H1 (cell line): ENCODE measurements at regions not wholly inside any gene's neighbourhood (a gene's known extent, or its start where the extent isn't known, plus 50 kb on each side); places are given as distances from the start of the nearest gene placed in this dataset.

Experiments
- ATF3 ChIP-seq: IDR thresholded peaks from 2 replicates; pipeline ENCODE4 v1.6.1; 2011; ENCODE audit warnings: low read depth, mild to moderate bottlenecking, low read length; ENCODE audit not compliant: insufficient read depth
- BCL11A ChIP-seq, 2 experiments: IDR thresholded peaks; one replicate each; pipeline ENCODE4 v1.6.1; 2011; ENCODE audit warnings: low read depth in 2 of 2, low read length in 2 of 2, mild to moderate bottlenecking in 2 of 2
- CHD7 ChIP-seq: fragments of 300-600 bp; sonication (generic); IDR thresholded peaks from 2 replicates; pipeline ENCODE4 v1.7.1; 2012; ENCODE audit warnings: low read length, moderate library complexity, mild to moderate bottlenecking, inconsistent platforms; ENCODE audit not compliant: insufficient replicate concordance
- CTBP2 ChIP-seq: IDR thresholded peaks from 2 replicates; pipeline ENCODE4 v1.7.0; 2011; ENCODE audit warnings: borderline replicate concordance, mild to moderate bottlenecking, moderate library complexity, mixed read lengths, low read length; ENCODE audit not compliant: insufficient read depth, insufficient read length
- EGR1 ChIP-seq: IDR thresholded peaks from 2 replicates; pipeline ENCODE4 v1.6.1; 2011; ENCODE audit warnings: low read depth, low read length, borderline replicate concordance
- NANOG ChIP-seq: IDR thresholded peaks from 2 replicates; pipeline ENCODE4 v1.6.1; 2011; ENCODE audit warnings: low read length, low read depth, mild to moderate bottlenecking, inconsistent platforms; ENCODE audit not compliant: insufficient read depth, poor library complexity, severe bottlenecking
- NRF1 ChIP-seq: IDR thresholded peaks from 2 replicates; pipeline ENCODE4 v1.6.1; 2011; ENCODE audit warnings: mild to moderate bottlenecking, low read depth, low read length, improper control_type of control experiment
- RAD21 ChIP-seq, 2 experiments: IDR thresholded peaks in 1 of 2; conservative IDR thresholded peaks in 1 of 2; 2 replicates each; pipeline ENCODE4 v1.6.1; 2011; ENCODE audit warnings: low read depth in 2 of 2, low read length in 2 of 2, improper control_type of control experiment in 1 of 2, inconsistent platforms in 1 of 2, mild to moderate bottlenecking in 1 of 2, moderate library complexity in 1 of 2
- SUZ12 ChIP-seq: fragments of 200-600 bp; sonication (generic); IDR thresholded peaks from 2 replicates; pipeline ENCODE4 v1.6.1; 2012; ENCODE audit warnings: mild to moderate bottlenecking, inconsistent platforms, low read length, moderate library complexity, mixed read lengths
- TCF12 ChIP-seq: IDR thresholded peaks from 2 replicates; pipeline ENCODE4 v1.6.1; 2011; ENCODE audit warnings: low read depth, mild to moderate bottlenecking, low read length

- no peak for TF ChIP-seq CHD7
- TF ChIP-seq EGR1: no peak
- no peak for TF ChIP-seq CTBP2
- TF ChIP-seq TCF12: no peak
- TF ChIP-seq RAD21 (IDR thresholded peaks at IDR 0.05 in 1 of 2, conservative IDR thresholded peaks at IDR 0.05 in 1 of 2; ENCODE audit: low read depth in 2 of 2, low read length in 2 of 2): no peak
- no peak for TF ChIP-seq ATF3
- no peak for TF ChIP-seq BCL11A (IDR thresholded peaks at IDR 0.05; ENCODE audit: low read depth in 2 of 2, low read length in 2 of 2)
- no peak for TF ChIP-seq NANOG
- no peak for TF ChIP-seq NRF1
- TF ChIP-seq SUZ12: no peak
- TF ChIP-seq, all 59 proteins: peak for 0
These were observed 160.8 kb upstream of the MAP1B start (continued) for GRCh38 chr5:71946343-71947030.
